ENCODE measurements at regions not wholly inside any gene's neighbourhood (a gene's known extent, or its start where the extent isn't known, plus 50 kb on each side); places are given as distances from the start of the nearest gene placed in this dataset.
"Not testable (repeated sequence)": the region's sequence is repeated elsewhere in the genome, so short reads cannot be mapped to it uniquely, and the experiment has no call there.

DNA sequence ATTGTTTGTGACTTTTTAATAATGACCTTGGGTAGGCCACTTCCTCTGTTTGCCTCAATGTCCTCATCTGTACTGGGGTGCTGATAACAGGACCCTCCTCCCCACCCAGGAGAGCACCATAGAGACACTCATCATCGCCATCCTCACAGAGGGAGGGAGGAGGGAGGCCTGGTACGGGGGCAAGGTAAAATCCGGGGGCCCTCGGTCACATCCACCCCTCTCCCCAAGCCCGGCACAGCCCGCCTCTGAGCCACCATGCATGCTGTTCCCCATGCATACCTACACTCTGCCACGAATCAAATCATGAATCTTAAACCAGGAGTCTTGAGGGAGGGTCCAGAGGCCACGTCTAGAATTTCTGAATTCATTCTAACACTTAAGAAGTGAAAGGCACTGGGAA is 74.9 kb upstream of the IQSEC1 start:
- DNase-seq: no peak

DNA sequence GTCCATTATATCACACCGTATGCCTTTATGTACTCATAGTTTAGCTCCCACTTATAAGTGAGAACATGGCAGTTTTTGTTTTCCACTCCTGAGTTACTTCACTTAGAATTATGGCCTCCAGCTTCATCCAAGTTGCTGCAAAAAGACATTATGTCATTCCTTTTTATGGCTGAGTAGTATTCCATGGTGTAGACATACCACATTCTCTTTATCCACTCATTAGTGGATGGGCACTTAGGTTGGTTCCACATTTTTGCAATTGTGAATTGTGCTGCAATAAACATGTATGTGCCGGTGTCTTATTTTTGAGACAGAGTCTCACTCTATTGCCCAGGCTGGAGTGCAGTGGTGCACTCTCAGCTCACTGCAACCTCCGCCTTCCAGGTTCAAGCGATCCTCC is 74.1 kb upstream of the IQSEC1 start:
- no peak for DNase-seq

DNA sequence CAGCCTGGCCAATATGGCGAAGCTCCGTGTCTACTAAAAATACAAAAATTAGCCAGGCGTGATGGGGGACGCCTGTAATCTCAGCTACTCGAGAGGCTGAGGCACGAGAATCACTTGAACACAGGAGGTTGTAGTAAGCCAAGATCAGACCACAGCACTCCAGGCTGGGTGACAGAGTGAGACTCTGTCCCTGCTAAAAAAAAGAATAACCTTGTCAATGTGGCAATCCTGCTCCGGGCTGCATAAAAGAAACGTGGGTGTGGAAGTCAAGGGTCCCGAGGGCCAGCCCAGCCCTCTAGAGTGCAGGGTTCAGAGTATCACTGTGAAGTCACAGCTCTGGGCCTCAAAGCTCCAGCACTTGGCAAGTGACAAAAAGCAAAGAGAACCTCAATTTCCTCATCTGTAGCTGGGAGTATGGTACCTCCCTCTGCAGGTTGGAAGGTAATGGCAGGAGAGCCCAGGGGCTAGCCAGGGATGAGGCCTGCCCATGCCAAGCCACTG is 73.5 kb upstream of the IQSEC1 start:
- DNase-seq: no peak

DNA sequence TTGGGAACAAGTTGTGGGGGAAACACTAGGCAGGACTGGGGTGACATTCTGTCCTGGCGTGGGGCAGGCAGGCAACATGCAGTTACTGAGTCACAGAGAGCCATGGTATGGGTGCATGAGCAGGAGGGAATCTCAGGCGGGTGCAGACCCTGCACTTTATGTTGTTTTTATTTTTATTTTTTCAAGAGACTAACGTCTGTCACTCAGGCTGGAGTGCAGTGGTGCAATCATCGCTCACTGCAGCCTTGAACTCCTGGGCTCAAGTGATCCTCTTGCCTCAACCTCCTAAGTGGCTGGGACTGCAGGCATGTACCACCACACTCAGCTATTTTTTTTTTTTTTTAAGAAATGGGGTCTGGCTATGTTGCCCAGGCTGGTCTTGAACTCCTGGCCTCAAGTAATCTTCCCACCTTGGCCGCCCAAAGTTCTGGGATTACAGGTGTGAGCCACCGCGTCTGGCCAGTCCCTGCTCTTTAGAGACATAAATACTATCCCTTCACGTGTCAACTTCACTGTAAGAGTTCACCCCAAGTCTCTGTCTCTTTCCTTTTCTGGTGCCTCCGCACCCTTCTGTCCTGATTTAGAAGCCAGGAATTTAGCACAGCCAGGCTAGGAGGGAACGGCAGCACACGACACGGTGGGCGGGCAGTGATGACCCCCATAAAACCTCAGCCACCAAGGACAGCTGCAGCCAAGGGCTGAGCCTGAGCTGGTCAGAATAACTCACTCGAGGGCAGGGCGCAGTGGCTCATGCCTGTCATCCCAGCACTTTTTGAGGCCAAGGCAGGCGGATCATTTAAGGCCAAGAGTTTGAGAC is 72.8 kb upstream of the IQSEC1 start:
- DNase-seq: no peak

DNA sequence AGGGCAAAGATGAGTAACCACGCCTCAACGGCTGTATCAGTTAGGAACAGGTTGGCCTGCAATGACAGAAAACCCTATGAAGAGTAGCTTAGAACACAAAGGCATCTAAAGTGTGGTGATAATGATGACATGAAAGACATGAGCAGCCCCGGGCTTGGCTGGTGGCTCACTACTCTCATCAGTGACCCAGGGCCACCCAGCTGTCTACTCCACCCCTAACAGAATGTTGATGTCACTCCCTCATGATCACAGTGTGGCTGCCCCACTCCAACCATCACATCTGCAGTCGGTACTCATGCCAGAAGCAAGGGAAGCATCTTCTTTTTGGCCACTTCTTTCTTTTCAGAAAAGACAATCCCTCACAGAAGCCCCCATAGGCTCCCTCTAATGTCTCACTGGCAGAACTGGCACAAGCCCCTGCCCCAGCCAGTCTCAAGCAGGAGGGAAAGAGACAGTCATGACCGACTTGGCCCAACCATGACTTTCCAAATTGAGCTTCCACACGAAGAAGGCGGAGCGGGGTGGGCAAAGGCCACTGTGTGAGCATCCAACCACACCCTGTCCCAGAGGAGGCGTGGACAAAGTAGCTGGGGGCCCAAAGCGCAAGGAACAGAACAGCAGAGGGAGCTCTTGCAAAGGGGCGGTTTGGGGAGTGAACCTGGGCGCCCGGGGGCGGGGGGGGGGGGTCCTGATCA is 72.0 kb upstream of the IQSEC1 start:
- no peak for DNase-seq

DNA sequence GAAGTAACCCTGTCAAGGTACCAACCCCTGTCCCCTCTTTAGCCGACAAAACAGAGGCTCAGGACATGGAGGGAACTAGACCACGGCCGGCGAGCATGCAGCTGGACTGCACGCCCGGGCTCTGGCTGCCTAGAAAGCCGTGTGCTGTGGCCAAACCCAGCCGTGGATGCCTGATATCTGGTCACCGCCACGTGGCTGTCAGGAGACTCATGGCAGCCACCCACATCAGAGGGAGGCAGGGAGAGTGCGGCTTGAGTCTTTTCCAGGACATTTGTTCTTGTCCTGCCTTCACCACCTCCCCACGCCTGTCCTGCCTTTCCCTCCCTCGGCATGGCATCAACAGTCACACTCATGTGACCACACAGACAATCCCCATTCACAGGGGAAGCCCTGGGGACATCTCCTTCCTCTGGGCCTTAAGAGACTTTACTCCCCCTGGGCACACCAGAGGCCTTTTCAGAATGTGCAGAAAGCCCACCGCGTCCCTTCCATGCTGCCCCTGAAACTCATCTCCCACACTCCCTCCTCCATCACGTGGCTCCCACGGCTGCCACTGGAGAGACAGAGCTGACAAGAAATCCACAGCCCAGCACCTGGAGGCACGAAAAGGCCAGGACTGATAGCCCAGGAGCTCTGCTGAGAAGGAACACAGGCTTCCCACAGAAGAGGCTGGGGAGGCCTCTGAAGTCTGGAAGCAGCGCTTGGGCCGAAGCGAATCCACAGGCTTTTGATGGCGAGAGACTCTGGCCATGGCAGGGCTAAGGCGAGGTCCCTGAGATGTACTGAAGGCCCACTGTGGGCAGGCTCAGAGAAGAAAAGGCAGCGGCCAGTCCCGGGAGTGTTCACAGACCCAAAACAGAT is 71.2 kb upstream of the IQSEC1 start:
- no peak for DNase-seq

DNA sequence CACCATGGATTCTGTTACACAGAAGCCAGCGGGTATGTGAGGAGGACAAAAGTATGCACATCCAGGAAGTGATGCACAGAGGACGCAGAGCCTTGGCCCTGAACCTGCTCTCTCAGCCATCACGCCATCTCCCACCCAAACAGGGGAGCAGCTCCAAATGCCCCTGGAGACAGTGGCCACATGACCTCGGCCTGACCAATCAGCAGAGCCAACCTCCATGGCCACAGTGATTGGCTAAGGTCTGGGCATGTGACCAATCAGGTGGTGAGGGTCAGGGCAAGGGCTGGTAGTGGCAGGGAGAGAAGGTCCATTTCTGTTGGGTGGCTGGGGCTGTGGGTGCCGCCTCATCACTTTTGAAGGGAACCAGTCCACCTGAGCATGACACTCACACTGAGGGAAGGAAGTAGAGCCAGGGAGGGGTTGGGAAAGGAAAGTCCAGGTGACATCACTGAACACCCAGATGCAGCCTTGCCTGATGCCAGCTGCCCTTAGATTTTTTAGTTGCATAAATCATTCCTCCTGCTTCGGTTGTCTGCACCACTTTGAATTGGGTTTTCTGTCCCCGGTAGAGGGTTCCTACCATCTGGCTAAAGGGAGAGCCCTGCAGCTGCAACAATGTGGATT is 70.3 kb upstream of the IQSEC1 start:
- no peak for DNase-seq

DNA sequence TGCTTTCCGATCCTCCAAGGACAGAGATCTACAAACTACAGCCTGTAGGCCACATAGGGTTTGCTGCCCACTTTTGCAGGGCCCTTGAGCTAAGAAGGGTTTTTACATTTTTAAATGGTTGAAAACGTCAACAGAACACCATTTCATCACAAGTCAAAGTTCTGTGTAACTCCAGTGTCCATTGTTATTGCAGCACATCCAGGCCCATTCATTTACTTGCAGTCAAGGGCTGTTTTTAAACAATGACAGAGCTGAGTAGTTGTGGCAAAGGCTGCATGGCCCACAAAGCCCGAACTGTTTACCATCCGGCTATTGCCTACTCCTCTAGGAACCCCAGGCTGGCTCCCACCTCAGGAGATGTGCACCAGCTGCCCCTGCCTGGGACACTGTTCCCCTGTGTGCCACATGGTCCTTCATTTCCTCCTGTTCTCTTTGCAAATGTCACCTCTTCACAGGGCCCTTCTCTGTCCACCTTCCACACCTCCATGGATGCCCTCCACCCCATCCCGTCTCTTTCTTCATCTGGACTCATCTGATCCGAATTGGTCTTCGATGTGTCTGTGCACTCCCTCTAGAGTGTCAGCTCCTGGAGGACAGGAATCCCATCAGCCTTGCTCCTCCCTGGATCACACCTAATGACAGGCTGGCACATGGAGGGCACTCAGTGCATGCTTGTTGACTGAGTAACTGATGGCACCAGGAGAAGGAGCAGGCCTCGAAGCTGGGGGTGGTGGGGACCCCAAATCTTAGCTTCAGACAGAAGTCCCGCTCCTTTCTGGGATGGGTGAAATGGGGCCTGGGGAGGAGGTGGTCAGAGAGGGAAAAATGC is 69.5 kb upstream of the IQSEC1 start:
- no peak for DNase-seq

DNA sequence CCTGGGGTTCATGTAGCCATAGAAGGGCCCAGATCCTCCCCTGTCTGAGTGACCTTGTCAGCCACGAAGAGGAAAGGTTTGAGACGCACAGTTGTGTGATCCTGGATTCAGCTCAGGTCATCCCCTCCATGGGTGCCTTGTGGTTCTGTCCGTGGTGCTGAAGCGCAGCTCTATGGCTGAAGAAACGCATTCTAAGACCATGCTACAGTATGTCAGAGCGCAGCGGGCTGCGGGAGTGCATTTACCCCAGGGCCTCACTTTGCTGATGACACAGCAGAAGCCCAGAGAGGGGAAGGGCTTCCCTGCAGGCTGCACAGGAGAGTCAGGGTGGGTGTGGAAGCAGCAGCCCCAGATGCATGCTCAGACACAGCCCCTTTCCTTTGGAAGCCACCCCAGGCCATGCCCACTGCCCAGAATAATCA is 68.8 kb upstream of the IQSEC1 start:
- no peak for DNase-seq

DNA sequence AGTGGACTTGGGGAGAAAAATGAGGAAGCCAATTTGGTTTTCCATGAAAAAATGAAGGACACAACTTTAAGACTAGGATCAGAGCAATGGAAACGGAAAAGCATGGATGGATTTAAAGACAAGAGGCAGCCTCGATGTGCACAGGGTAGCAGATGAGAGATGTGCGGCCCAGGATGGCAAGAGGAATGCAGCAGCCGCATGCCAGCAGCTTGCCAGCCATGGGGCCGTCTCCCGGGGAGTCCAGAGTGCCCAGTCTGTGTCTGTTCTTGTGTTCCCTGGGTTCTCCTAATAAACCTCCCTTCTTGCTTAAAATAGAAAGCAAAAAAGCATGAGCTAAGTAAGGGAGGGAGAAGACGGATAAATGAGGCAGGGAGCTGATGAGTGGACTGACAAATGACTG is 68.0 kb upstream of the IQSEC1 start:
- DNase-seq: no peak

DNA sequence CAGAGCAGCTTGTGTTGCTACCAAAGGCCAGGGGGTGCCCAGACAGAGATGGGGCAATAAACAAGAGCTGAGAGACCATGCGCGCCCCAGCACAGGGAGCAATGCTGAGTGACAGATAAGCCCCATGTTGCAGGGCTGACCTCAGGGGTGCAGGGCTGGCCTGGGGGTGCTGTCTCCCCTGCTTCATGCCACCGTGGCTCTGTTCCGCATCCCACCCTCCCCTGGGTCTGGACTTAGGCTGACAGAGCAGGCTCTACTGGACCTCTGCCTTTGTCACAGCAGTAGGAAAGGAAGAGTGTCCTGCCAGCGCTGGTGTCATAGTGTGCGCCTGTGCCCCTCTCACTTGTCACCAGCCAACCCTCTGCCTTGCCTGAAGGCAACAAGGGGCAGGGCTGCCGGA is 67.4 kb upstream of the IQSEC1 start:
- no peak for DNase-seq

DNA sequence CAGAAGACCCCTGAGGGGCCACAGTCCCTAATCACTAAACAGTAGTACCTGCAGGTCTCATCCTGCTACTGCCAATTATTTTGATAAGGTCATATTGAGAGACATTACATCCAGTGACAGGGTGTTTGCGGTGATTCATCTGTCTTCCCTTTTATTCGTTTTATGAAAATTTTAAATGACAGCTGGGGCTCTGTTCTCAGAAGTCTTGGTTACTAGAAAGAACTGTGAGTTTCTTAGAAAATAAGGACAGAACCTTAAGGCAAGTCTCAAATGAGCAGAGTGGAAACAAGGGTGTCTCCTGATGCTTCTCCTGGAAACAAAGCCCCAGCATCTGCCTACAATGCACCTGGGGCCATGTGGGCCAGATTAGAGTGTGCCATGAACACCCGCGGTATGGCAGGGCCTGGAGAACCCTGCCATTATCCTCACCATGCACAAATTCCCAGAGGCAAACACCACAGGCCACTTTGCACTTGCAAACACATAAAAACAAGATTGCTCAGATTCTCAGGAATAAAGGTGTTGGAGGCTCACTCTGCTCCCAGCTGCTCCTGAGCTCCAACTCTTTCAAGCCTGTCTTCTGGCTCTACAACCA is 66.3 kb upstream of the IQSEC1 start:
- DNase-seq: no peak

DNA sequence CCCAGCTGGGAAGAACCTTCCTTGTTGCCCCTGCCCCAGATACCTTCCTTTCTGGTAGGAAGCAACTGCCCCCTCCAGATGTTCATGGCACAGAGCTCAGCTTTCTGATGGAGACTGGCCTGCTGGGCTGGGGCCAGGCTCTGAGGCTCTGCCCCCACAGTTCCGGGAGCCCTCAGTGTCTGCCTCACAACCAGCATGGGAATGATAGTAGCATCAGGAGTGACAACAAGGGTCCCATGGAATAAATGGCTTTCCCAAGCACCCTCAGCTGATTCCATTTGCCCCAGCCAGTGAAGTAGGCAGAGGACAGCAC is 65.6 kb upstream of the IQSEC1 start:
- DNase-seq: no peak

DNA sequence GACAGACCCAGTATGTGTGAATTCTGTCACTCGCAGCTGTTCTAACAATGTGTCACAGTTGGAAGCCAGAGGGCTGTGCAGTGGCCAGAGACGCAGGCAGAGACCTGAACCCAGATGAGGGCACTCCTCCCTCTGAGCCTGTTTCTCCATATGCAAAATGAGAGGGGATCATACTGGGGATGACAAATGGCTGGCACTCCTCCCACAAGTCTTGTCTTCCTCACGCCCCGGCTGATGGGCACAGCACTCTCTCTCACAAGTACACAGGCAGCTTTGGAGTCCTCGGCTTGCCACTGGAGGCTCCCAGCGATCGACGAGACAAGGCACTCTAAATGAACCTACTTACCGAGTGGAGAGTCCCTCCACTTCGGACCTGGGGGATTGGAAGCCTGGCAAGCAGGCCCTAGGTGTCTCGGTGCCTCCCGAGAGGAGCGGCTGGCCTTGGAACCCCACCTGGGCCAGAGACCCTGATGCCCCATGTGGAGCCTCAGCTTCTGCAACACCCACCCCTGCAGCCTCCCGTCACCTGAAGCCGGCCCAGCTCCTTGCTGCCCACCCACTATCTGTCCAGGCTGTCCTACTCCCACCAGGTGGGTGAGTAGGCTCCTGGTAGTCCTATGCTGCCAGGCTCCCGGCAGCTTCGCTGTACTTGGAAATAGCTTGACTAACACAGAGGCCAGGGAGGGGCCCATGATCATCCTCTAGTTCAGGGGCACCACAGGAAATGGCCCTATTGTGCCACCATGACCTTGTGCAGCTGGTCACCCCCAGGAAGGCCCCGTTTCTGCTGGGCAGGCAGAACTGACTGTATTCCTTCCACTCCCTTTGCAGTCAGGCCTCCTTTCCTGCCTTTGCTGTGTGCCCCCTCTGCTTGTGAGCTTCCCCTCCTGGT is 65.0 kb upstream of the IQSEC1 start:
- no peak for DNase-seq

DNA sequence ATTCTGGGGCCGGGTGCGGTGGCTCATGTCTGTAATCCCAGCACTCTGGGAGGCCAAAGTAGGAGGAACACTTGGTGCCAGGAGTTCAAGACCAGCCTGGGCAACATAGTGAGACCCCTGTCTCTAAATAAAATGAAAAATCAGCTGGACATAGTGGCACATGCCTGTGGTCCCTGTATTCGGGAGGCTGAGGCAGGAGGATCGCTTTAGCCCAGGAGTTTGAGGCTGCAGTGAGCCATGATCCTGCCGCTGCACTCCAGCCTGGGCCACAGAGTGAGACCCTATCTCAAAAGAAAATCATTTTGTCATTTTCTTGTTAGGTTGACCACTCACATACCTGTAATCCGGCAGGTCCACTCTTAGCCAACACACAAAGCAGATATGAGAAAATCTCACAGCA is 63.6 kb upstream of the IQSEC1 start:
- not testable (repeated sequence) for DNase-seq

DNA sequence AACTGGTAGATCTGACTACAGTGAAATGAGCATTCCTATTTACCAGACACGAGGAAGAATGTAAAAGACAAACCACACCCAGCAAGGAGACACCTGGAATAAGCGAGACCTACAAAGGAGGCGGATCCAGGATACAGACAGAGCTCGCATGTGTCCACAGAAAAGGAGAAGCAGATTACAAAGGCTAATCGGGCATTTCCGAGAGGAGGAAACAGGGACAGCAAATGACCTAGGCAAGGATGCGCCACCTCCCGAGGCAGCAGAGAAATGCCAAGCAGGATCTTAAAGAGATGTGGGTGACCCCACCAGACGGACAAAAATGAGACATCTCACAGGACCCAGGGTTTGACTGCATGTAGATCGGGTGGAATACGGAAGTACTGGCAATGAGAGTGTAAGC is 63.2 kb upstream of the IQSEC1 start:
- DNase-seq: no peak

DNA sequence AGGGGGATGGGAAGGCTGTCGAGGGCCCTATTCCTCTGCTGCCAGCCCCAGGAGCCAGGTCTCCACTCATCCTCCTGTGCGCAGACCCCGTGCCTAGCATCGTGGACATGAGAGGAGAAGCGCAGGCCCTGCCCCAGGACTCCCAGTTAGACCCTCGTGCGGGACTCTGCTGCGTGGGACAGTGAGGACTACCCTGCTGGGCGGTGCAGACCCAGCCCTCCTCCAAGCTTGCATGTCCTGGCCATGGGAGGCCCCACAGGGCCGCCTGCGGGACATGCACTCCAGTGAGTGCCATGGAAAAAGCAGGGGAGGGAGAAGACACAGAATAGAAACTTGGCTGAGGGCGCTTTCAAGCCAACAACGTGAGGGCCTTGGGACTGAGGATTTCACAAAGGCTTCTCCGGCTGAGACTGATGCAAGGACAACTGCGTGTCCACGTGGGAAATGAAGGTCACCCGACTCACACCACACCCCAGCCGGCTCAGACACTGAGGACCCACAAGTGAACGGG is 62.6 kb upstream of the IQSEC1 start:
- no peak for DNase-seq

DNA sequence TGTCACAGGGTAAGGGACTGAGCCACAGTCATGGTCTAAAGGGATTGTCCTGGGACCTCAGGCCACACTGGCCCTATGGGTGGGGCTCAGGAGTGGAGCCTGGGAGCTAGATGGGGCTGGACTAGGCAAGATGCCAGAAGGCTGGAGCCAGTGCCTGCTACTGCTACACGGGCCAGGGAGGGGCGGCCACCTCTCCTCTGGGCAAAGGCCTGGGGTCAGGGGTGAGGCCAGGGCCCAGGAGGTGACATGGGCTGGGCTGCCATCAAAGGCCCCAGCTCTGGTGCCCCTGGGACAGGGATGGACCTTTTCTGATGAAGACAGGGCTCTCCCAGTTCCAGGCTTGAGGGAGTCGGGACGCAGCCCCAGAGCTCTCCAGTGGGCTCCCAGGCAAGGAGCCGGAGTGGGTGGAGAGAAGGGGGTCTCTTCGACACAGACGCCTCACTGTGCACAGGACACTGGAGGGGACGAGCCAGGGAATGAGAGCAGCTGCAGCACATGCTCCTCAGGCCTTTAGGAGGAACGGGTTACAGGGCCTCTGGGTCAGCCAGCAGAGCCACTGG is 62.1 kb upstream of the IQSEC1 start:
- DNase-seq: no peak

DNA sequence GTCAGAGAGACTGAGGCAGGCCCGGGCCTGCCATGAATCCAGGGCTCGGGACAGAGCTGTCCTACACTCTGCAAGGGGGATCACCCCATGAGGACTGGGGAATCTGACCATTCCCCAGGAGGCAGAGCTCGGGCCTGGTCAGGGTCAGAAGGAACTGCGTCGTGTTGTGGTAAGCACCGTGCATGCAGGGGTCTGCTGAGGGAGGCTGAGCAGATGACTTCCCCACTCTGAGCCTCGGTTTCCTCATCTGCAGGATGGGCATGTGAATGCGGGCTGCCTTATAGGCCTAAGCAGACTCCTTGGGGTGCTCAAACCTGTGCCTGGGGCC is 61.6 kb upstream of the IQSEC1 start:
- no peak for DNase-seq

DNA sequence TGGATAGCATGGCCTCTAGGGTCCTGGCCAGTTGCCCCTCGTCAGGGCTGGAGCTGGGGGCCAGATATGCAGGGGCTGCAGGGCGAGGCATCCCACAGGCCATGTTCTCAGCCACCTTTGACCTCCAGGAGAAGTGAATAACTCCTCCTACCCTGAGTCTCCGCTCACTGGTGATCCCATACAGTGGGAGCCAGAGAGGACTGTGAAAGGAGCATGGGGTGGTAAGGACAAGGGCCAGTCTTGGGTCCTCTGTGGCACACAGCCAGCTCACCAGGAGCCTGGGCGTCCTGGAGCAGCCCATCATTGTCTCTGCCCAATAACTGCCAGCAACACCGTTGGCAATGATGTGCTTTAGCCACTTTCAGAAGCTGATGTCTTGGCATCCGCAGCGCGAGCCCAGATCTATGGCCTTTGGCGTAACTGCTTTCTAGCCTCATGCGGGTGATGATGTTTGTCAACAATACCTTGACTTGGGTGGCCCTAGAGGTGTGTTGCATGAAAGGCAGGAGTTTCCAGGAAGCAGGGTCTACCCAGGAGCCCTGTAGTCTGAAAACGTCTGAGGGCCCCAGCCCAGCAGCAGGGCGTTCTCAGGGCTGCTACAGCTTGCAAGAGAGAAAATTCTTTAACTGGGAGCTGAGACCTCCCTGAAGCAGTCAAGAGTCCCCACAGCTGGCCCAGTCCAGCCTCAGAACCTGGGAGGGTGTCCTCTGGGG is 61.1 kb upstream of the IQSEC1 start:
- no peak for DNase-seq

All from NCI-H2227 treated with DMSO at 0.1 percent for 48 hours (cell line).